ENCODE measurements at regions not wholly inside any gene's neighbourhood (a gene's known extent, or its start where the extent isn't known, plus 50 kb on each side); places are given as distances from the start of the nearest gene placed in this dataset.

DNA sequence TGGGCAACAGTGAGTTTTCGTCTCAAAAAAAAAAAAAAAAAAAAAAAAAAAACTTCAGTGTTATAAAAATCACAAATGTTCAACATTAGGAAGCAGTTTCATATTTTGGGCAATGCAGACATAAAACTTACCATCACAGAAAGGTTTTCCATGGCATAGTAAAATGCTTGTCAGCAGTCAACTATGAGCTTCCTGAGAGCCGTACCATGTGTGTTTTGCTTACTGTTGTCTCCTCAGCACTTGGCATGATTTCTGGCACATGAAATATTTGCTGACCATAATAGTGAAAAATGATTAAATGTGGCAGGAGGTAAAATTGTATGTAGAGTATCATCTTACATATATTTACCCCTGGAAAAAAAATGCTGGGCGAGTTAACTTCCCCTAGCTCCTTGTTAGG lies 237.5 kb upstream of the SLC35B3 start:
- Histone ChIP-seq H2AFZ (ENCODE audit: low read length) (no peak overlapping the region), H3K4me2 (ENCODE audit: low read depth, low read length) (no peak overlapping the region), H4K20me1 (ENCODE audit: insufficient read depth, low read length) (no peaks in the 10 kb centered on the region), H3K36me3 (replicated peaks in 1 of 2; ENCODE audit: control insufficient read depth in 1 of 2, insufficient read depth in 2 of 2, low read length in 2 of 2) (no peaks in the 10 kb centered on the region), H3K27me3 (ENCODE audit: control insufficient read depth in 1 of 2, insufficient read depth in 2 of 2, low read length in 2 of 2) (no peaks in the 10 kb centered on the region), H3K27ac (ENCODE audit: extremely low read length, insufficient read depth, low read length) (no peak overlapping the region), H3K79me2 (ENCODE audit: insufficient read depth, low read length) (no peaks in the 10 kb centered on the region), H3K4me1 (ENCODE audit: insufficient read depth, low read length) (peaks cover 6% of the 10 kb centered on the region), H3K9ac (ENCODE audit: insufficient read depth, low read depth, low read length) (no peak overlapping the region), H3K9me3 (ENCODE audit: low read length) (peaks cover 23% of the 10 kb centered on the region), H3K4me3 (replicated peaks in 1 of 3; ENCODE audit: insufficient read depth in 1 of 3, low read depth in 2 of 3, low read length in 3 of 3) (no peak overlapping the region)
- no peak for FAIRE-seq
- CTCF ChIA-PET (ENCODE audit: low intra/inter-chr PET ratio, low total read pairs) = no interaction called here
- no peak for ATAC-seq
- no peak for TF ChIP-seq ZNF546 (CRISPR knock-in tag; conservative IDR thresholded peaks at IDR 0.05)
- TF ChIP-seq ZNF292 (CRISPR knock-in tag; IDR thresholded peaks at IDR 0.05; ENCODE audit: borderline replicate concordance, low read depth) = no peak
- no peak for TF ChIP-seq ZNF446 (CRISPR knock-in tag; IDR thresholded peaks at IDR 0.05)
- TF ChIP-seq, protein P1, sequence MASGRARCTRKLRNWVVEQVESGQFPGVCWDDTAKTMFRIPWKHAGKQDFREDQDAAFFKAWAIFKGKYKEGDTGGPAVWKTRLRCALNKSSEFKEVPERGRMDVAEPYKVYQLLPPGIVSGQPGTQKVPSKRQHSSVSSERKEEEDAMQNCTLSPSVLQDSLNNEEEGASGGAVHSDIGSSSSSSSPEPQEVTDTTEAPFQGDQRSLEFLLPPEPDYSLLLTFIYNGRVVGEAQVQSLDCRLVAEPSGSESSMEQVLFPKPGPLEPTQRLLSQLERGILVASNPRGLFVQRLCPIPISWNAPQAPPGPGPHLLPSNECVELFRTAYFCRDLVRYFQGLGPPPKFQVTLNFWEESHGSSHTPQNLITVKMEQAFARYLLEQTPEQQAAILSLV (CRISPR knock-in tag; IDR thresholded peaks at IDR 0.05; ENCODE audit: borderline replicate concordance) = no peak
- no peak for TF ChIP-seq REXO4 (CRISPR knock-in tag; IDR thresholded peaks at IDR 0.05; ENCODE audit: borderline replicate concordance)
- TF ChIP-seq ZNF781 (CRISPR knock-in tag; IDR thresholded peaks at IDR 0.05; ENCODE audit: borderline replicate concordance, not compliant biosample characterization) = no peak
- TF ChIP-seq PHF20 (CRISPR knock-in tag; IDR thresholded peaks at IDR 0.05) = no peak
- no peak for TF ChIP-seq ZBTB1 (CRISPR knock-in tag; IDR thresholded peaks at IDR 0.05; ENCODE audit: borderline replicate concordance)
- TF ChIP-seq, protein P2, sequence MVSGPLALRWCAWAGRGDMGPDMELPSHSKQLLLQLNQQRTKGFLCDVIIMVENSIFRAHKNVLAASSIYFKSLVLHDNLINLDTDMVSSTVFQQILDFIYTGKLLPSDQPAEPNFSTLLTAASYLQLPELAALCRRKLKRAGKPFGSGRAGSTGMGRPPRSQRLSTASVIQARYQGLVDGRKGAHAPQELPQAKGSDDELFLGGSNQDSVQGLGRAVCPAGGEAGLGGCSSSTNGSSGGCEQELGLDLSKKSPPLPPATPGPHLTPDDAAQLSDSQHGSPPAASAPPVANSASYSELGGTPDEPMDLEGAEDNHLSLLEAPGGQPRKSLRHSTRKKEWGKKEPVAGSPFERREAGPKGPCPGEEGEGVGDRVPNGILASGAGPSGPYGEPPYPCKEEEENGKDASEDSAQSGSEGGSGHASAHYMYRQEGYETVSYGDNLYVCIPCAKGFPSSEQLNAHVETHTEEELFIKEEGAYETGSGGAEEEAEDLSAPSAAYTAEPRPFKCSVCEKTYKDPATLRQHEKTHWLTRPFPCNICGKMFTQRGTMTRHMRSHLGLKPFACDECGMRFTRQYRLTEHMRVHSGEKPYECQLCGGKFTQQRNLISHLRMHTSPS (CRISPR knock-in tag; IDR thresholded peaks at IDR 0.05; ENCODE audit: low read depth) = no peak
- no peak for TF ChIP-seq ZNF747 (CRISPR knock-in tag; IDR thresholded peaks at IDR 0.05; ENCODE audit: borderline replicate concordance)
- TF ChIP-seq, protein P3, sequence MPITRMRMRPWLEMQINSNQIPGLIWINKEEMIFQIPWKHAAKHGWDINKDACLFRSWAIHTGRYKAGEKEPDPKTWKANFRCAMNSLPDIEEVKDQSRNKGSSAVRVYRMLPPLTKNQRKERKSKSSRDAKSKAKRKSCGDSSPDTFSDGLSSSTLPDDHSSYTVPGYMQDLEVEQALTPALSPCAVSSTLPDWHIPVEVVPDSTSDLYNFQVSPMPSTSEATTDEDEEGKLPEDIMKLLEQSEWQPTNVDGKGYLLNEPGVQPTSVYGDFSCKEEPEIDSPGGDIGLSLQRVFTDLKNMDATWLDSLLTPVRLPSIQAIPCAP (CRISPR knock-in tag; IDR thresholded peaks at IDR 0.05; ENCODE audit: low read depth) = no peak
- TF ChIP-seq SRSF9 (IDR thresholded peaks at IDR 0.05; ENCODE audit: borderline replicate concordance, insufficient read depth, low read depth, low read length, poor library complexity, severe bottlenecking) = no peak
- TF ChIP-seq YEATS4 (CRISPR knock-in tag; IDR thresholded peaks at IDR 0.05; ENCODE audit: borderline replicate concordance) = no peak
- TF ChIP-seq, protein P4, sequence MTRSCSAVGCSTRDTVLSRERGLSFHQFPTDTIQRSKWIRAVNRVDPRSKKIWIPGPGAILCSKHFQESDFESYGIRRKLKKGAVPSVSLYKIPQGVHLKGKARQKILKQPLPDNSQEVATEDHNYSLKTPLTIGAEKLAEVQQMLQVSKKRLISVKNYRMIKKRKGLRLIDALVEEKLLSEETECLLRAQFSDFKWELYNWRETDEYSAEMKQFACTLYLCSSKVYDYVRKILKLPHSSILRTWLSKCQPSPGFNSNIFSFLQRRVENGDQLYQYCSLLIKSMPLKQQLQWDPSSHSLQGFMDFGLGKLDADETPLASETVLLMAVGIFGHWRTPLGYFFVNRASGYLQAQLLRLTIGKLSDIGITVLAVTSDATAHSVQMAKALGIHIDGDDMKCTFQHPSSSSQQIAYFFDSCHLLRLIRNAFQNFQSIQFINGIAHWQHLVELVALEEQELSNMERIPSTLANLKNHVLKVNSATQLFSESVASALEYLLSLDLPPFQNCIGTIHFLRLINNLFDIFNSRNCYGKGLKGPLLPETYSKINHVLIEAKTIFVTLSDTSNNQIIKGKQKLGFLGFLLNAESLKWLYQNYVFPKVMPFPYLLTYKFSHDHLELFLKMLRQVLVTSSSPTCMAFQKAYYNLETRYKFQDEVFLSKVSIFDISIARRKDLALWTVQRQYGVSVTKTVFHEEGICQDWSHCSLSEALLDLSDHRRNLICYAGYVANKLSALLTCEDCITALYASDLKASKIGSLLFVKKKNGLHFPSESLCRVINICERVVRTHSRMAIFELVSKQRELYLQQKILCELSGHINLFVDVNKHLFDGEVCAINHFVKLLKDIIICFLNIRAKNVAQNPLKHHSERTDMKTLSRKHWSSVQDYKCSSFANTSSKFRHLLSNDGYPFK (CRISPR knock-in tag; IDR thresholded peaks at IDR 0.05; ENCODE audit: borderline replicate concordance) = no peak
- 51% methylated on average over 3 of the region's 3 CpGs for WGBS (ENCODE audit: low lambda C conversion rate)
- DNase-seq (ENCODE audit: low spot score) = no peak
- POLR2A ChIA-PET = no interaction called here
- BruUV-seq (replicated peaks) = no TSS peak
- intact Hi-C loops (cut with micrococcal nuclease; ENCODE audit: unreplicated experiment) = no loop called here
- in situ Hi-C loops (cut with HindIII; ENCODE audit: extremely low pct_ligation_motif_present, low pct_unique_long_range_greater_than_20kb) = no loop called here

All from HepG2 (cell line).